Fibroblast of skin of left quadriceps (primary cell): ENCODE measurements at regions not wholly inside any gene's neighbourhood (a gene's known extent, or its start where the extent isn't known, plus 50 kb on each side); places are given as distances from the start of the nearest gene placed in this dataset.
A peak's percentile ranks its signal among the peaks of the same experiment; 100 is the strongest.
"Not testable (repeated sequence)": the region's sequence is repeated elsewhere in the genome, so short reads cannot be mapped to it uniquely, and the experiment has no call there.

ENCODE experiments used
- DNase-seq, 2 experiments: peaks; one replicate each; pipeline ENCODE4 v3.0.0-alpha.2; 2013; ENCODE audit warnings: low read depth in 2 of 2

- DNase-seq: no peak
These were observed 951.1 kb upstream of the NUDT12 start for GRCh38 chr5:104513640-104514072.

GRCh38 chr5:104513121-104513602, 950.6 kb upstream of the NUDT12 start:
- DNase-seq: peak; percentile 9

DNA sequence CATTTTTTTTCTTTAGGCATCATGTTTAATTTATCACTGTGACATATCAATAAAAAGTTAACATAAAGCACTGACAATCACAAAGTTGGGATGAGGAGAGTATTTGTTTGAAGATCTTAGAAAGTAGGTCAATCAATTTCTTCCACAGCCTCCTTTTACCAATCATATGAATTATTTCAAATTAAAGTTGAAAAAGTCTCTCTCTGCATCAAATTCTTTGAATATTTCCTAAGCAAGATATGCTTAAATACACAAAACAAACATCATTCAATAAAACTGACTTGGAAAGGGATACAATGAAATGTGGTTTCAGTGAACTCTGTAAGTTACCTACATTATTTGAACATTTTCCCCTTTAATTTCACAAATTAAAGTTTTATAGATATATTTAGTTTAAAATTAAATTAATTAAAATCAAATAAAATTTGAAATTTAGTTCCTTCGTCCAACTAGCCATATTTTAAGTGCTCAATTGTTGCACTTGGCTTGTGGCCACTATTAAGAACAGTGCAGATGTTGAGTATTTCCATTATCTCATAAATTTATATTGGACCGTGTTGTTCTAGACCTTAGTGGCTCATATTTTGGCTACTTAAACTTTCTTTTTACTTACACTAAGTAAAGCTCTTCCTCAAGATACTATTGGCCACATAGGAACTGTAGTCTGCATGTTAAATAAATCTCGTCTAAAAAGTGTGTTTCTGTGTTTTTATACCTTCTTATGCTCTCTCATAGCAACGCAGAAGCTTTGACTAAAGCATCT, 949.7 kb upstream of the NUDT12 start:
- no peak for DNase-seq

DNA sequence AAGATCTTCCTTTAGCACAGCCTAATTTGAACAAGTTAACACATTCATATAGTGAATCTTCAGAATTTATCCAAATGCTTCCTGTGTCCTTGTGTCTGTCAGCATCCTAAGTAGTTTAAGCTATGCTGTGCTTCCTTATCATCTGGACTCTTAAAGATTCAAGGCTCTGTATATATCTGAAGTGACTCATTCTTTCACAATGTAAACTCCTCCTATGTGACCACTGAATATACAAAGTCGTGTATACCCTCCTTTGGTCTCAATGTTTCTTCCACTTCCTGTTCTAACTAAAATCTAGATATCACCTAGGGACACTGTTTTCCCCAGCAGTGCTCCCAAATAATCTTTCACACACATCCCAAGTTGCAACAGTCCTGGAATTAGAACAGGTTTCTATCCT, 935.7 kb upstream of the NUDT12 start:
- peak; percentile 7 to 12 for DNase-seq

DNA sequence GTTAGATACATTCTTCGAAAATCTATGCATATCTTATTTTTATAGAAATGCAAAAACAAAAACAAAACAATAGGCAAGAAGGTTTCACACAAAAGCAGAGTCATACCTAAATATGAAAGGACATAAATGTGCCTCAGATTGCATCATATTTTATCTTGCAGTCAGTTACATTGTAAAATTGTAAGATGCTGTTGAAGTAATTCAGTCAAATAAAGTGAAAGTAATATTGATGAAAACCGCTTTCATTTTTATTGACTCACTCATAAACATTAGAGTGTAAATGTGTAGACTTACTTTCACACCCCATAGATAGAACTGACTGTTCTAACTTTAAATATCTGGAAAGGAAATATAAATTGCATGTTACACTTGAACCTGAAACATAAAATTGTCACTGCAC, 931.5 kb upstream of the NUDT12 start:
- no peak for DNase-seq

DNA sequence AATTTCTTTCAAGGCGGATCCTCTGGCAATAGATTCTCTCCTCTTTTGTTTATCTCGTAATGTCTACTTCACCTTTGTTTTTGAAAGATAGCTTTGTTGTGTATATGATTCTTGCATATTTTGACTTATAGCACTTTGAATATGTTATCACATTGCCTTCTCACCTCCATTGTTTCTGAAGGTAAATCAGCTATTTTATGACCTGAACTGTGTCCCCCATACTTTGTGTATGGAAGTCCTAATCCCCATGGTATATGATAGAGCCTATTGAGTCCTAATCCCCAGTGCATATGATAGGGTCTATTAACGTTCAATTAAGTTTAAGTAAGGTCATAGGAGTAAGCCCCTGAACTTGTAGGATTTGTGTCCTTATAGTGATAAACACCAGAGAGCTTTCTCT, 910.2 kb upstream of the NUDT12 start:
- DNase-seq: no peak

- DNase-seq: no peak
These were observed 893.5 kb upstream of the NUDT12 start for GRCh38 chr5:104456122-104456521.

- no peak for DNase-seq
These were observed 890.0 kb upstream of the NUDT12 start for GRCh38 chr5:104452550-104452949.

DNA sequence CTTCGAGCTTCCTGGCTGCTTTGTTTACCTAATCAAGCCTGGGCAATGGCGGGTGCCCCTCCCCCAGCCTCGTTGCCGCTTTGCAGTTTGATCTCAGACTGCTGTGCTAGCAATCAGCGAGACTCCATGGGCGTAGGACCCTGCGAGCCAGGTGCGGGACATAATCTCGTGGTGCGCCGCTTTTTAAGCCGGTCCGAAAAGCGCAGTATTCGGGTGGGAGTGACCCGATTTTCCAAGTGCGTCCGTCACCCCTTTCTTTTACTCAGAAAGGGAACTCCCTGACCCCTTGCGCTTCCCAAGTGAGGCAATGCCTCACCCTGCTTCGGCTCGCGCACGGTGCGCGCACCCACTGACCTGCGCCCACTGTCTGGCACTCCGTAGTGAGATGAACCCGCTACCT, 889.3 kb upstream of the NUDT12 start:
- DNase-seq: not testable (repeated sequence)

GRCh38 chr5:104444656-104445055, 882.1 kb upstream of the NUDT12 start:
- DNase-seq: no peak

DNA sequence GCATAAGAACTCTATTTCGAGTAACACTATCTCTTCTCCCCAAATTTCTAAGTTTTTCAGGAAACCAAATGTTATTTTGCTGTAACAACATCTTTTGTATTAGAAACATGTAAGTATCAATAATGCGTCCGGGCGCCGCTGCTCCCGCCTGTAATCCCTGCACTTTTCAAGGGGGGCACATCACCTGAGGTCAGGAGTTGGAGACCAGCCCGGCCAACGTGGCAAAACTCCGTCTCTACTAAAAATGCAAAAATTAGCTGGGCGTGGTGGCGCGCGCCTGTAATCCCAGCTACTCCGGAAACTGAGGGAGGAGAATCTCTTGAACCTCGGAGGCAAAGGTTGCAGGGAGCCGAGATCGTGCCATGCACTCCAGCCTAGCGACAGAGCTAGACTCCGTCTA, 881.1 kb upstream of the NUDT12 start:
- no peak for DNase-seq

DNA sequence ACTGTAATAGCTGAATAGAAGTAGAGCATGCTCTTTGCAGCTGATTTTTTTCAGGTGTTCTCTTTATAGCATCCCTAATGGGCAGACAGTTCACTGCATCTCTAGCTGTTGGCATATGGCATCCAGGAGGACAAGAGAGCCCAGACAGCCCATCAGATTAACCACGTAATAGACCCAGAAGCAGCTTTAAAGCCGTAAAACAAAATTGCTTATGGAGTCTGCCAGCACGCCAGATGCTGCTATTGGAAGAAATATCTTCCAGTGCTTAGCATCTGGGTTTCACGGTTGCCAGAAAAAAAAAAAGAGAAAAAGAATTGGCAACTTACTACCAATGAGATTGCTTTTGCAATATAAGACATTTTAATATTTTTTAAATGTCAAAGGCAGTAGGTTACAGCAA, 869.4 kb upstream of the NUDT12 start:
- peak; percentile 26 to 30 for DNase-seq

DNA sequence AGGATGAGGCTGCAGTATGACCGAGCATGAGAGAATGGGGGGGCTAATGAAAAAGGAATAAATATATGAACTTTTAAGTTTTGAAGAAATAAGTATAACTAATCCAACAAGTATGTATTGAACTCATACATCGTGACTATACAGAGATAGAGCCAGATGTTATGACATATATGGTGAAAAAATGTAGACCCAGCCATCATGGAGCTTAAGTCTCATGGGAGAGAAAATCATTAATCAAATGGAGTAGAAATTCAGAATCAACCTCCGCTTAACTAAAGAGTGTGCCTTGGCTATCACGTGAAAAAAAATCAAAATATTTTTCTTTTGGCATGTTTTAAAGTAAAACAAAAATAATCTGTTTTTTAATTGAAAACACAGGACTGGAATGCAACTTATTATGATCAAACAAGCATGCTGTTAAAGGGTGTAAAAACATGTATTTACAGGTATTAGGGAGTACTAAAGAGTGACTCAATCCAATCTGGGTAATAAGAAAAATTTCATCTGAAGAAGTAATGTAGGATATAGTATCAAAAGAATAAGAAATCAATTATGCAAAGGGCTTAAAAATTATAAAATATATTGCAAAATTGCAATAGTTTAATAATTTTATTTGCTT, 868.5 kb upstream of the NUDT12 start:
- DNase-seq: peak; percentile 71 to 76

GRCh38 chr5:104429911-104430310, 867.3 kb upstream of the NUDT12 start:
- DNase-seq: no peak

DNA sequence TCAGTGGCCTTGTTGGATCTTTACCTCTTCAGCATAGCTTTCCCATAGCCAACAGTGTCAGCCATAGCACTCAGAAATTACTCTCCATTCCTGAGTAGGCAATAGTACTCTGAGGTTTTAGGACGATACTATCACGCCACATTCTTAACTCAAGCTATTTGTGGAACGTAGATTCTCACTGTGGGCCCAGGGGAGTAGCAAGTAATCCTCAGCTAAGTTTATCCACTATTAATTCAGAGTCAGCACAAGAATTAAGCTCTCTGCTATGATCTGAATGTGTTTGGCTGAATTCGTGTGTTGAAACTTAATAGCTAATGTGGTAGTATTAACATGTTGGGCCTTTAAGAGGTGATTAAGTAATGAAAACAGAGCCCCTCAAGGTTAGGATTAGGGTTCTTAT, 858.8 kb upstream of the NUDT12 start:
- DNase-seq: no peak

DNA sequence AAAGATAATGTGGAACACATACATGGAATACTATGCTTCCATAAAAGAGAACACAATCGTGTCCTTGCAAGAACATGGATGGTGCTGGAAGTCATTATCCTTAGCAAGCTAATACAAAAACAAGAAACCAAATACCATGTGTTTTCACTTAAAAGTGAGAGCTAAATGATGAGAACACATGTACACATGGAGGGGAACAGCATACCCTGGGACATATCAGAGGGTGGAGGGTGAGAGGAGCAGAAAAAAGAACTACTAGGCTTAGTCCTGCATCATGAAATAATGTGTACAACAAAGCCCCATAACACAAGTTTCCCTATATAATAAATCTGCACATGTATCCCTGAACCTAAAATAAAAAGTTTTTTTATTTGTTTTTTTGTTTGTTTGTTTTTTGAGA, 855.5 kb upstream of the NUDT12 start:
- DNase-seq: no peak

DNA sequence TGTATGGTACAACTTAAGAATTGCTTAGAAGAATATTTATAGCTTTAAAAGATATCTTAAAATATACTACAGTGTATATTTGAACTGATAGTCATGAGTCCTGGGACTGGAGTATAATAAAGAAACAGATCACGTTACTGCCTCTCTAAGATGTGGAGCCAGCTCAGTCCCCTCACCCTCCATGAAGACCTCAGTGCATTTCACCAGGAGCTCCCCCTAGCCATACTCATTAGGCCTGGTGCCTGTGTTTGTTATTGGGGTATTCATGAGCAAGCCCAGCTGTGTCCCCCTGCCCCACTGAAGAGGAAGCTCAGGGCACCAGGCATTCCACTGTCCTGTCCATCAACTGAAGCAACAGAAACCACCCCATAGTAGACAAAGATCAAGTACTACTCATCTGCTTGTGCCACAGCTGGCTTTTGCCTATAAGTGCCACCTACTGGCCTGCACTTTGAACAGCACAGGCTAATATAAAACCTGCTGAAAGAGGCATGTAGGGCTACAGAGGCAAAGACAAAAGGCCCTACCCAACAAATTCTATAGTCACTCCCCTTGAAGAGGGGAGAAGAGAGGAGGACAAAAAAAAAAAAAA, 850.2 kb upstream of the NUDT12 start:
- DNase-seq: peak in 1 of 2 experiments; percentile 5

DNA sequence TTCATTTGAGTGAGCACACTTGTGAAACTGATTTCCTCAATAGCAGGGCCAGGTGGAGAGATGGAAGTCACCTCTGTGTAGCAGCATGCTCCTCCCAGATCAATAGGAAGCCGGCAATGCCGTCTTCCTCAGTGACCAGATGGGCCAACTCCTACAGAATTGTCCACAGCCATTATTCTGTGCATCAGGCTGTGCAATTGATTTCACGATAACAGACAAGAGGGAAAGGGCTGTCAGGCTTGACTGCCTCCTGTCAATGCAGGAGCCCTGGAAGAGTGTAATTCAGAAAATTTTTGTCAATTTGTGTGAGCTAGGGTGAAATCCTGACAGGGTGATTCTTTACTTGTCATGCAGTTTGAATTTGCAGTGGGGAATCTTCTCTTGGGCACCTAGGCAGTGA, 838.4 kb upstream of the NUDT12 start:
- no peak for DNase-seq

DNA sequence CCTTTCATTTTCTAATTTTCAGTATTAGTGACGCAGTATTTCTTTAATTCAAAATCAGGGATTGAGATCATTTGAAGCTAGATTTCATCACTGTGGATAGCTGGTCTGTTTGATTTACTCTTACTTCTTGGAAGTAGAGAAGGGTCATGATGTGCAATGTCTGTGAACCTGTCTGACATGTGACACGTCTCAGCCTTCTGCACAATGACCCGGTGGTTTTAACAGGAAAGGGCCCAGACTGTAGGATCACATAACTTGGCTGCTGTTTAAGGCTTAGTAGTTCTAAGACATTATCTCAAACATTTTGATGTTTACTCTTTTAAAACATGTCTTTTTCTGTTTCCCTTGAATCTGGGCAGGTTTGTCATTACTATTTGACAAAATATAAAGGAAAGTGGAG, 823.3 kb upstream of the NUDT12 start:
- no peak for DNase-seq

GRCh38 chr5:104375345-104375744, 812.8 kb upstream of the NUDT12 start:
- no peak for DNase-seq

DNA sequence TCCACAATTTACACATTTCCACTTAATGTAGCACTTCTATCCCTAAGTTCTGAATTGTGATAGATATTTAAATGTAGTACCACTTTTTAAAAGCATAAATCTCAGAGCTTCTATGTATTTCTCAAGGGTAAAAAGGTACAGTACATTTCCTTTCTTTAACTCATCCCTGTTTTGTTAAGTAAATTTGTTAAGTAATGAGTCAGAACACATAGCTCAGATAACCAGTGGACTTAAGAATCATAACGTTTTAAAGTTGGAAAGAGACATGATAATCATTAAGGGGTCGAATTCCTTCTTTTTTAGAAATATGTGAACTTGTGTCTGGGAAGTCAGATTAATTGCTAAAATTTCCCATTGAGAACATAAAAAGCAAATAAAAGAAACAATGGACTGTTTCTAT, 810.2 kb upstream of the NUDT12 start:
- DNase-seq: no peak

DNA sequence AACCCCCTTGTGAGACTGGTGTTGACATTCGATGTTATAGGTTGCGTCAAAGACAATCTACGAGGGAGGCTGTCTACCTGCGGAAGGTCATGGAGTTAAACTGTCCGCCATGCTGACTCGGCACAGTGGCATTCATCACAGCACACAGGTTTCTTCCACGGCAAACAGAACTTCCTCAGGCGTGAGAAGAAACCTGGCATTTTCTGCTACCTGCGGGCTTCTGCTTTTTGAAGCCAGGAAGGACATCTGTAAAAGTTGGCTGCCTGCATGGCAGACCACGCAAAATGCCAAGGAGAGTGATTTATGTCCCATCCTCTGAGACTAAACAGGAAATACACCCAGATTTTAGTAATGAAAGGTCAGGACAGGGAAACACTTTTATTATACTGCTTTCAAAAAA, 809.8 kb upstream of the NUDT12 start:
- no peak for DNase-seq

GRCh38 chr5:104370523-104370922, 807.9 kb upstream of the NUDT12 start:
- no peak for DNase-seq
